ENCODE measurements at regions not wholly inside any gene's neighbourhood (a gene's known extent, or its start where the extent isn't known, plus 50 kb on each side); places are given as distances from the start of the nearest gene placed in this dataset.

- ChIA-PET POLR2A (no interaction called here), CTCF (no interaction called here)
- no peak for DNase-seq (ENCODE audit: extremely low spot score)
- TF ChIP-seq L3MBTL2 (conservative IDR thresholded peaks at IDR 0.05) (no peak), ARNT (IDR thresholded peaks at IDR 0.05) (no peak), NFRKB (IDR thresholded peaks at IDR 0.05) (no peak), ELF4 (IDR thresholded peaks at IDR 0.05) (no peak), LEF1 (IDR thresholded peaks at IDR 0.05; ENCODE audit: borderline replicate concordance) (no peak), PKNOX1 (IDR thresholded peaks at IDR 0.05) (no peak), BHLHE40 (IDR thresholded peaks at IDR 0.05; ENCODE audit: borderline replicate concordance) (no peak), CTBP1 (IDR thresholded peaks at IDR 0.05; ENCODE audit: borderline replicate concordance) (no peak), ZNF384 (IDR thresholded peaks at IDR 0.05) (no peak), FOXM1 (IDR thresholded peaks at IDR 0.05; ENCODE audit: borderline replicate concordance) (no peak), SUZ12 (IDR thresholded peaks at IDR 0.05) (no peak), HDGF (IDR thresholded peaks at IDR 0.05; ENCODE audit: borderline replicate concordance) (no peak), SP1 (IDR thresholded peaks at IDR 0.05) (no peak), FOXK2 (IDR thresholded peaks at IDR 0.05) (no peak), TARDBP (IDR thresholded peaks at IDR 0.05) (no peak), FOXA1 (IDR thresholded peaks at IDR 0.05) (no peak)
Measured at GRCh38 chr3:170759511-170760173, 110.4 kb downstream of the RPL22L1 start.

- POLR2A ChIA-PET, result no interaction called here
- DNase-seq (ENCODE audit: extremely low spot score), result no peak
- CTCF ChIA-PET, result no interaction called here
- TF ChIP-seq ZNF384 (IDR thresholded peaks at IDR 0.05) (no peak), TARDBP (IDR thresholded peaks at IDR 0.05) (no peak), SUZ12 (IDR thresholded peaks at IDR 0.05) (no peak), SP1 (IDR thresholded peaks at IDR 0.05) (no peak), LEF1 (IDR thresholded peaks at IDR 0.05; ENCODE audit: borderline replicate concordance) (no peak), HDGF (IDR thresholded peaks at IDR 0.05; ENCODE audit: borderline replicate concordance) (no peak), CTBP1 (IDR thresholded peaks at IDR 0.05; ENCODE audit: borderline replicate concordance) (no peak), ELF4 (IDR thresholded peaks at IDR 0.05) (no peak), PKNOX1 (IDR thresholded peaks at IDR 0.05) (no peak), FOXK2 (IDR thresholded peaks at IDR 0.05) (no peak), FOXA1 (IDR thresholded peaks at IDR 0.05) (no peak), FOXM1 (IDR thresholded peaks at IDR 0.05; ENCODE audit: borderline replicate concordance) (no peak)
Measured at GRCh38 chr3:170757038-170757437, 113.0 kb downstream of the RPL22L1 start.

GRCh38 chr3:170754311-170754693 is 115.7 kb downstream of the RPL22L1 start:
- ChIA-PET CTCF (interaction anchor here (1.0 kb wide), 1 partner anchor 58 kb away, joined by 3 read pairs; no protein-coding TSS in a partner anchor), POLR2A (interaction anchor here (0.5 kb wide), 1 partner anchor 880 kb away, joined by 3 read pairs; no protein-coding TSS in a partner anchor)
- no peak for TF ChIP-seq L3MBTL2 (conservative IDR thresholded peaks at IDR 0.05)
- no peak for TF ChIP-seq FOXA1 (IDR thresholded peaks at IDR 0.05)
- no peak for TF ChIP-seq PKNOX1 (IDR thresholded peaks at IDR 0.05)
- TF ChIP-seq FOXM1 (IDR thresholded peaks at IDR 0.05; ENCODE audit: borderline replicate concordance), result no peak
- TF ChIP-seq CTBP1 (IDR thresholded peaks at IDR 0.05; ENCODE audit: borderline replicate concordance), result no peak
- TF ChIP-seq ARNT (IDR thresholded peaks at IDR 0.05), result no peak
- TF ChIP-seq SP1 (IDR thresholded peaks at IDR 0.05), result no peak
- TF ChIP-seq FOXK2 (IDR thresholded peaks at IDR 0.05), result no peak
- no peak for TF ChIP-seq LEF1 (IDR thresholded peaks at IDR 0.05; ENCODE audit: borderline replicate concordance)
- TF ChIP-seq BHLHE40 (IDR thresholded peaks at IDR 0.05; ENCODE audit: borderline replicate concordance), result no peak
- no peak for TF ChIP-seq ZNF384 (IDR thresholded peaks at IDR 0.05)
- TF ChIP-seq ELF4 (IDR thresholded peaks at IDR 0.05), result no peak
- TF ChIP-seq NFRKB (IDR thresholded peaks at IDR 0.05), result no peak
- no peak for TF ChIP-seq TARDBP (IDR thresholded peaks at IDR 0.05)
- TF ChIP-seq HDGF (IDR thresholded peaks at IDR 0.05; ENCODE audit: borderline replicate concordance), result no peak
- TF ChIP-seq SUZ12 (IDR thresholded peaks at IDR 0.05), result no peak
- no peak for DNase-seq (ENCODE audit: extremely low spot score)

GRCh38 chr3:170753421-170754310 is 116.3 kb downstream of the RPL22L1 start:
- TF ChIP-seq FOXK2 (IDR thresholded peaks at IDR 0.05), result no peak
- TF ChIP-seq BHLHE40 (IDR thresholded peaks at IDR 0.05; ENCODE audit: borderline replicate concordance), result no peak
- TF ChIP-seq FOXM1 (IDR thresholded peaks at IDR 0.05; ENCODE audit: borderline replicate concordance), result no peak
- no peak for TF ChIP-seq PKNOX1 (IDR thresholded peaks at IDR 0.05)
- TF ChIP-seq SUZ12 (IDR thresholded peaks at IDR 0.05), result no peak
- no peak for TF ChIP-seq L3MBTL2 (conservative IDR thresholded peaks at IDR 0.05)
- no peak for TF ChIP-seq ELF4 (IDR thresholded peaks at IDR 0.05)
- no peak for TF ChIP-seq SP1 (IDR thresholded peaks at IDR 0.05)
- TF ChIP-seq ARNT (IDR thresholded peaks at IDR 0.05), result no peak
- no peak for TF ChIP-seq LEF1 (IDR thresholded peaks at IDR 0.05; ENCODE audit: borderline replicate concordance)
- TF ChIP-seq HDGF (IDR thresholded peaks at IDR 0.05; ENCODE audit: borderline replicate concordance), result no peak
- no peak for TF ChIP-seq FOXA1 (IDR thresholded peaks at IDR 0.05)
- no peak for TF ChIP-seq TARDBP (IDR thresholded peaks at IDR 0.05)
- TF ChIP-seq ZNF384 (IDR thresholded peaks at IDR 0.05), result no peak
- TF ChIP-seq NFRKB (IDR thresholded peaks at IDR 0.05), result no peak
- TF ChIP-seq CTBP1 (IDR thresholded peaks at IDR 0.05; ENCODE audit: borderline replicate concordance), result no peak
- ChIA-PET POLR2A (interaction anchor here (0.5 kb wide), 1 partner anchor 879 kb away, joined by 3 read pairs; no protein-coding TSS in a partner anchor), CTCF (interaction anchor here (1.0 kb wide), 1 partner anchor 59 kb away, joined by 3 read pairs; no protein-coding TSS in a partner anchor)
- no peak for DNase-seq (ENCODE audit: extremely low spot score)

Data from HEK293T (cell line).